ENCODE measurements at regions not wholly inside any gene's neighbourhood (a gene's known extent, or its start where the extent isn't known, plus 50 kb on each side); places are given as distances from the start of the nearest gene placed in this dataset.

DNA sequence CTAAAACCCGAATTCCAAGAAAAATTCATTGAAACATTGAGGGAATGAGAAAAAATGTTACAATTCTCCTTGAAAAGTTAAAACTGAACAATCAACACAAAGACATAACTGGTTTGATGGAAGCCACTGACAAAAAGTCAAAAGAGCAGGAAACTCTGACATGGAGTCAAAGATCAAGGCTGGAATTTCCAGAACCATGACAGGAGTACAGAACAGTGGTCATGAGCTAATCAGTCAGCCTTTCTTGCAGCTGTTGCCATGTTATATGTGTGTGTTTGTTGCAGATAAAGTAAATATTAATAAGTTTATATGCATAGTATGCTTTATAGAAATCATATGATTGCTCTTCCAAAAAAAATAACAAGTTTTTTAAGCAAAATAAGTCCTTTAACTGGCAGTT is 184.7 kb upstream of the HCCS start:
- Histone ChIP-seq H3K9ac (no peak overlapping the region), H3K27me3 (ENCODE audit: insufficient read depth, low read depth) (no peaks in the 10 kb centered on the region), H3K36me3 (ENCODE audit: insufficient read depth) (no peaks in the 10 kb centered on the region), H3K27ac (no peak overlapping the region), H3K4me3 (IDR thresholded peaks at IDR 0.05; ENCODE audit: insufficient read depth, low read depth, low read length) (no peak overlapping the region), H3K4me2 (no peak overlapping the region), H4K20me1 (ENCODE audit: insufficient read depth) (no peaks in the 10 kb centered on the region), H3K4me1 (ENCODE audit: low read depth, poor library complexity, severe bottlenecking) (no peaks in the 10 kb centered on the region), H2AFZ (ENCODE audit: low read depth) (no peak overlapping the region), H3K79me2 (ENCODE audit: insufficient read depth, low read depth) (no peaks in the 10 kb centered on the region)
- TF ChIP-seq, protein P1, sequence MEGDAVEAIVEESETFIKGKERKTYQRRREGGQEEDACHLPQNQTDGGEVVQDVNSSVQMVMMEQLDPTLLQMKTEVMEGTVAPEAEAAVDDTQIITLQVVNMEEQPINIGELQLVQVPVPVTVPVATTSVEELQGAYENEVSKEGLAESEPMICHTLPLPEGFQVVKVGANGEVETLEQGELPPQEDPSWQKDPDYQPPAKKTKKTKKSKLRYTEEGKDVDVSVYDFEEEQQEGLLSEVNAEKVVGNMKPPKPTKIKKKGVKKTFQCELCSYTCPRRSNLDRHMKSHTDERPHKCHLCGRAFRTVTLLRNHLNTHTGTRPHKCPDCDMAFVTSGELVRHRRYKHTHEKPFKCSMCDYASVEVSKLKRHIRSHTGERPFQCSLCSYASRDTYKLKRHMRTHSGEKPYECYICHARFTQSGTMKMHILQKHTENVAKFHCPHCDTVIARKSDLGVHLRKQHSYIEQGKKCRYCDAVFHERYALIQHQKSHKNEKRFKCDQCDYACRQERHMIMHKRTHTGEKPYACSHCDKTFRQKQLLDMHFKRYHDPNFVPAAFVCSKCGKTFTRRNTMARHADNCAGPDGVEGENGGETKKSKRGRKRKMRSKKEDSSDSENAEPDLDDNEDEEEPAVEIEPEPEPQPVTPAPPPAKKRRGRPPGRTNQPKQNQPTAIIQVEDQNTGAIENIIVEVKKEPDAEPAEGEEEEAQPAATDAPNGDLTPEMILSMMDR (conservative IDR thresholded peaks at IDR 0.05; ENCODE audit: low read depth, low read length), result no peak

DNA sequence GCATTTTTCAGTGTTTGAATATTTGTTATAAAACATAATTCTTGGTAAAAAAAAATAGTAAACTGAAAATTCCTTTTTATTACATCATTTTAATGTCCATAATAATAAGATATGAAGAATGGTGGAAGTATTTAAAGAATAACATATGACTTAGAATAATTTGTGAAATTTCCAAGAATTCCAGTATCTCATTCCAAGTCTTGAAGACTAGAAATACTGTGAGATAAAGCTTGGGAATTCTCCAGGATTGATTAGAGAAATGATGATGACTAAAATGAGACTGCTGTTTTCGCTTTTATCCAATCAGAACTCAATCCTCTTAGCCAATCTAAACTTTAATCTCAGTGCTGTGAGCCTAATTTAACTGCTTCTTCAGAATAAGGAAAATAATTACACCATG is 184.2 kb upstream of the HCCS start:
- Histone ChIP-seq H4K20me1 (ENCODE audit: insufficient read depth) (no peaks in the 10 kb centered on the region), H3K9ac (no peak overlapping the region), H3K4me1 (ENCODE audit: low read depth, poor library complexity, severe bottlenecking) (no peaks in the 10 kb centered on the region), H2AFZ (ENCODE audit: low read depth) (no peak overlapping the region), H3K79me2 (ENCODE audit: insufficient read depth, low read depth) (no peaks in the 10 kb centered on the region), H3K27ac (no peak overlapping the region), H3K36me3 (ENCODE audit: insufficient read depth) (no peaks in the 10 kb centered on the region), H3K4me3 (IDR thresholded peaks at IDR 0.05; ENCODE audit: insufficient read depth, low read depth, low read length) (no peak overlapping the region), H3K4me2 (no peak overlapping the region), H3K27me3 (ENCODE audit: insufficient read depth, low read depth) (no peaks in the 10 kb centered on the region)
- TF ChIP-seq, protein P1 (conservative IDR thresholded peaks at IDR 0.05; ENCODE audit: low read depth, low read length), result no peak

DNA sequence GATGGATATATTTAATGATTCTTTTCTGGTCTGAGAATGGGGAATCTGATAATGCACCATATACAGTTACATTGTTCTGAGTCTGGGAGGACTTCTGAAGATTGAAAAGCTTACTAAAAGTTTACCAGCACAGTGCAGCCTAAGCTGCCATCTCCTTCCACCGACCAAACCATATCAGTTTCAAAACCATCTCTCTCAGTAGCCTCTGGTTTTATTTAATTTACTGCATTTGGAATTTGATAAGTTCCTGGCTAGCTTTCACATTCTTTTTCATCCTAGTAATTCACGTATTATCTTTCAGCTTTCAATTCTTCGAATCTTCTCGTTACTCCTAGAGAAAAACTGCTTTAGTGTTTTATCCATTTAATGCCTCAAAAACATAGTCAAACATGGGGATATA is 181.4 kb upstream of the HCCS start:
- no peak overlapping the region for H3K9ac ChIP-seq
- H2AFZ ChIP-seq (ENCODE audit: low read depth), result no peak overlapping the region
- H3K4me2 ChIP-seq, result no peak overlapping the region
- no peak overlapping the region for H3K4me3 ChIP-seq (IDR thresholded peaks at IDR 0.05; ENCODE audit: insufficient read depth, low read depth, low read length)
- H3K27me3 ChIP-seq (ENCODE audit: insufficient read depth, low read depth), result no peaks in the 10 kb centered on the region
- no peaks in the 10 kb centered on the region for H3K36me3 ChIP-seq (ENCODE audit: insufficient read depth)
- TF ChIP-seq, protein P1 (conservative IDR thresholded peaks at IDR 0.05; ENCODE audit: low read depth, low read length), result no peak
- H3K79me2 ChIP-seq (ENCODE audit: insufficient read depth, low read depth), result no peaks in the 10 kb centered on the region
- no peaks in the 10 kb centered on the region for H3K4me1 ChIP-seq (ENCODE audit: low read depth, poor library complexity, severe bottlenecking)
- no peak overlapping the region for H3K27ac ChIP-seq
- H4K20me1 ChIP-seq (ENCODE audit: insufficient read depth), result no peaks in the 10 kb centered on the region

- Histone ChIP-seq H3K4me3 (IDR thresholded peaks at IDR 0.05; ENCODE audit: insufficient read depth, low read depth, low read length) (no peak overlapping the region), H3K27me3 (ENCODE audit: insufficient read depth, low read depth) (no peaks in the 10 kb centered on the region), H3K79me2 (ENCODE audit: insufficient read depth, low read depth) (no peaks in the 10 kb centered on the region), H3K27ac (no peak overlapping the region), H2AFZ (ENCODE audit: low read depth) (no peak overlapping the region), H3K4me1 (ENCODE audit: low read depth, poor library complexity, severe bottlenecking) (no peaks in the 10 kb centered on the region), H4K20me1 (ENCODE audit: insufficient read depth) (no peaks in the 10 kb centered on the region), H3K36me3 (ENCODE audit: insufficient read depth) (no peaks in the 10 kb centered on the region), H3K4me2 (no peak overlapping the region), H3K9ac (no peak overlapping the region)
- TF ChIP-seq, protein P1 (conservative IDR thresholded peaks at IDR 0.05; ENCODE audit: low read depth, low read length), result no peak
Observed at GRCh38 chrX:10930151-10930550, 181.0 kb upstream of the HCCS start.

GRCh38 chrX:10931976-10932375 is 179.2 kb upstream of the HCCS start:
- Histone ChIP-seq H3K4me3 (IDR thresholded peaks at IDR 0.05; ENCODE audit: insufficient read depth, low read depth, low read length) (no peak overlapping the region), H3K4me1 (ENCODE audit: low read depth, poor library complexity, severe bottlenecking) (no peaks in the 10 kb centered on the region), H3K27me3 (ENCODE audit: insufficient read depth, low read depth) (no peaks in the 10 kb centered on the region), H3K79me2 (ENCODE audit: insufficient read depth, low read depth) (no peaks in the 10 kb centered on the region), H3K27ac (no peak overlapping the region), H4K20me1 (ENCODE audit: insufficient read depth) (no peaks in the 10 kb centered on the region), H3K9ac (no peak overlapping the region), H2AFZ (ENCODE audit: low read depth) (no peak overlapping the region), H3K4me2 (no peak overlapping the region), H3K36me3 (ENCODE audit: insufficient read depth) (no peaks in the 10 kb centered on the region)
- TF ChIP-seq, protein P1 (conservative IDR thresholded peaks at IDR 0.05; ENCODE audit: low read depth, low read length), result no peak
